Stimulated activated CD4-positive, alpha-beta T cell treated with anti-CD3 and anti-CD28 coated beads, Interleukin-2, amount 100 ng/mL, for 48 hours (primary cell): ENCODE measurements at regions not wholly inside any gene's neighbourhood (a gene's known extent, or its start where the extent isn't known, plus 50 kb on each side); places are given as distances from the start of the nearest gene placed in this dataset.
"Not testable (repeated sequence)": the region's sequence is repeated elsewhere in the genome, so short reads cannot be mapped to it uniquely, and the experiment has no call there.

Experiments
- DNase-seq, 2 donors: peaks; one replicate each; pipeline ENCODE4 v3.0.0-alpha.2; 2020

- DNase-seq = not testable (repeated sequence)
Measured at GRCh38 chr16:46386805-46387620, 234.2 kb downstream of the SHCBP1 start.

- DNase-seq = not testable (repeated sequence)
Measured at GRCh38 chr16:46386110-46386771, 234.9 kb downstream of the SHCBP1 start.

- DNase-seq = not testable (repeated sequence)
Measured at GRCh38 chr16:46384285-46385061, 236.7 kb downstream of the SHCBP1 start.

GRCh38 chr16:46383581-46383980 is 237.6 kb downstream of the SHCBP1 start:
- DNase-seq = not testable (repeated sequence)

GRCh38 chr16:46382791-46383541 is 238.2 kb downstream of the SHCBP1 start:
- not testable (repeated sequence) for DNase-seq

- DNase-seq = not testable (repeated sequence)
Measured at GRCh38 chr16:46382079-46382478, 239.1 kb downstream of the SHCBP1 start.

- not testable (repeated sequence) for DNase-seq
Measured at GRCh38 chr16:46381344-46381743, 239.8 kb downstream of the SHCBP1 start.
